ENCODE measurements at regions not wholly inside any gene's neighbourhood (a gene's known extent, or its start where the extent isn't known, plus 50 kb on each side); places are given as distances from the start of the nearest gene placed in this dataset.

- DNase-seq = no peak
These were observed 63.9 kb upstream of the PTPN13 start for GRCh38 chr4:86530183-86530582.

DNA sequence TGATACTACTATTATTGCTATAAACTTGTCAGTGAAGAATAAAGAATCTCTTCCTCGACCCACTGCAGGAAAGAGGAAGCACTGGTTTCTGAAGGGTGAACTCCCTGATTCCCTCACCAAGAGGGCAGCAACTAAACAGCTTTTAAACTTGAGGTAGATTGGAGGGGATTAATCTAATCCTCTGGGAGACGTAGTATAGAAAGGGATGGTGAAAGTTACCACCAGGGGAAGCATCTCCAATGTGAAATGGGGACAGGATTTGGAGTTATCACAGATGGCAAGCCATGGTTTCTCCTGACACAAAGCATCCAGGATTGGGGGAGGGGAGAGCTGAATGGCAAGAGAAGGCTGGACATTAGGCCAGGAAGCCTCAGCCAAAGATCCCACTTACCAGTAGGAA is 62.7 kb upstream of the PTPN13 start:
- no peak for DNase-seq

DNA sequence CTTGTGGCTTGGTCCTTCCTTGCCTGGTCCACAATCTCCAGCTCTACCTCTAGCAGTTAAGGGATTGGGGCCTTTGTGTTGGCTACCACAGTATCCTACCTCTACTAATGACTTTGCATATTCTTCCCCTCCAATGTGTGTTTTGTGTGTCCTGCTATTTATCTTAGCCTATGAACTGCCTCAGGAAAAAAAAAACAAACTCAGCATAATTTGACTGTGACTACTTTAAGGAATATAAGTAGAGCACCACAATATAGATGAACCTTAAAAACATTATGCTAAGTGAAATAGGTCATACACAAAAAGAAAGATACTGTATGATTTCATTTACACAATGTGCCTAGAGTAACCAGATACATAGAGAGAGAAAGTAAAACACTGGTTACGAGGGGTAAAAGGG is 61.3 kb upstream of the PTPN13 start:
- DNase-seq = no peak

- no peak for DNase-seq
These were observed 58.0 kb upstream of the PTPN13 start for GRCh38 chr4:86536151-86536550.

DNA sequence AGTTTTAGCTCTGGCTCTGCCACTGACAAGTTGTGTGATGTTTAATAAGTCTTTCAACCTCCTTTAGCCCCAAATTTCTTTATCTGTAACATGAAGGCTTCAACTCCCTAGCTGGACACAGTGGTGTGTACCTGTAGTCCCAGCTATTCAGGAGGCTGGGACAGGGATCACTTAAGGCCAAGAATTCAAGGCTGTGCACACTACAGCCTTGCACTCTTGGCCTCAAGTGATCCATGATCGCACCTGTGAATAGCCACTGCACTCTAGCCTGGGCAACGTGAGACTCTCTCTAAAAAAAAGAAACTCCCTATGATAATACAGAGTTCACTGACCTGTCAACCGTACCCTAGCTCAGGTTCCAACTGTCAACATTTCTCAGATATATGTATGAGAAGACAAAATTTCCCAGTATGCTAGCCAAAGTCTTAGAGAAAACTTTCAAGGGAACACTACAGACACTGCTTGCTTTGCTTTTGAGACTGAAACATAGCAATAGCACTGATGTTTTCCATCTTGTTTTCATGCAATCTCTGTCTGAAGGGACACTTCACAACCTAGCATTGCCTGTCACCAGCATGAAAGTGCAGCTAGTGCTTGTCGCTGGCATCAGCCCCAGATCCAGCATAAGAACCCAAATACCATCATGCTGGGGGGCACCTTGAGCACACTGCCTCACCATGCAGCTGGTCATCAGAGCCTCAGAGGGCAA is 51.6 kb upstream of the PTPN13 start:
- no peak for DNase-seq

DNA sequence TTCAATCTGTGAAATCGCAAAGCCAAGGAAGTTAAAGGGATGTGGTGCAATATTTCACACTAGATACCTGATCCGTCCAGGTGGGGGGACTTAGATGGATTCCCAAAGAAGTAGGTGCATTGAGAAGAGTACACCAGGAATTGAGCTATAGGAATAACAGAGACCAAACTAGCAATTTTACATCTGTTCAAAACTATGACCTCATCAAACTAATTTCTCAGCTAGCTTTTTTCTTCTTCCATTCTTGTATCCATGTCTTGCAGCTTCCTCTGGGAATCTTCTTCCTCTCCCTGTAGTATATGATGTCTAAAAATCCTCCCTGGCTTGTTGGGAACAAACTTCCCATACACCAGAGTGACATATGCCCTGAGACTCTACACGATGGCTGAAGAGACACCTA is 51.0 kb upstream of the PTPN13 start:
- DNase-seq = no peak

- DNase-seq = no peak
These were observed 50.4 kb upstream of the PTPN13 start for GRCh38 chr4:86543560-86544309.

GRCh38 chr4:86544310-86544966 is 49.7 kb upstream of the PTPN13 start:
- no peak for DNase-seq
